GM12874 (cell line): ENCODE measurements at regions not wholly inside any gene's neighbourhood (a gene's known extent, or its start where the extent isn't known, plus 50 kb on each side); places are given as distances from the start of the nearest gene placed in this dataset.

ENCODE experiments used
- CTCF ChIP-seq: IDR thresholded peaks from 2 replicates; pipeline ENCODE4 v1.5.1; 2011; ENCODE audit warnings: low read depth, mild to moderate bottlenecking, control low read depth, low read length, moderate library complexity; ENCODE audit not compliant: insufficient read depth

- TF ChIP-seq CTCF, result no peak
Observed at GRCh38 chr11:40062616-40063015, 1396.8 kb downstream of the LRRC4C start.

- TF ChIP-seq CTCF, result no peak
Observed at GRCh38 chr11:40061221-40061620, 1398.2 kb downstream of the LRRC4C start.

GRCh38 chr11:40054631-40055030 lies 1404.8 kb downstream of the LRRC4C start:
- no peak for TF ChIP-seq CTCF

- no peak for TF ChIP-seq CTCF
Observed at GRCh38 chr11:40045312-40045711, 1414.1 kb downstream of the LRRC4C start.

- no peak for TF ChIP-seq CTCF
Observed at GRCh38 chr11:40037005-40037404, 1422.4 kb downstream of the LRRC4C start.

- TF ChIP-seq CTCF, result no peak
Observed at GRCh38 chr11:40032331-40032730, 1427.1 kb downstream of the LRRC4C start.

GRCh38 chr11:40030867-40031266 lies 1428.6 kb downstream of the LRRC4C start:
- no peak for TF ChIP-seq CTCF

GRCh38 chr11:40029391-40029790 lies 1430.1 kb downstream of the LRRC4C start:
- TF ChIP-seq CTCF, result no peak
